ENCODE measurements at regions not wholly inside any gene's neighbourhood (a gene's known extent, or its start where the extent isn't known, plus 50 kb on each side); places are given as distances from the start of the nearest gene placed in this dataset.

DNA sequence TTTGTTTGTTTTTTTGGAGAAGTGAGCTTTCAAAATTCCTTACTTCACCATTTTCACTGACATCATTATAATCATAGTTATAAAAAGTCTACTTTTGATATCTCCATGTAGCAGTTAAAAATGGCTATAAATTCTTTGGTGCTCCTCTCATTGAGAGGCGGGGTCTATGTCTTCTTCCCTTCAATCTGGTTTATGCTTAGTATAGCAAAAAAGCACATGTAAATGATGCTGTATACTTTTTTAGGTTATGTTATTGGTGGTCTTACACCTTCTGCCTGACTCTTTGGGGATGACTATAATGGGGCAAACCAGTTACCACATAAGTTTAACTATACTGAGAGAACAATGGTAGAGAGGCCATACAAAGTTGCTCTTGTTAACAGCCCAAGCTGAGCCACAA is 289.6 kb downstream of the EPM2A start:
- TF ChIP-seq, protein P1, sequence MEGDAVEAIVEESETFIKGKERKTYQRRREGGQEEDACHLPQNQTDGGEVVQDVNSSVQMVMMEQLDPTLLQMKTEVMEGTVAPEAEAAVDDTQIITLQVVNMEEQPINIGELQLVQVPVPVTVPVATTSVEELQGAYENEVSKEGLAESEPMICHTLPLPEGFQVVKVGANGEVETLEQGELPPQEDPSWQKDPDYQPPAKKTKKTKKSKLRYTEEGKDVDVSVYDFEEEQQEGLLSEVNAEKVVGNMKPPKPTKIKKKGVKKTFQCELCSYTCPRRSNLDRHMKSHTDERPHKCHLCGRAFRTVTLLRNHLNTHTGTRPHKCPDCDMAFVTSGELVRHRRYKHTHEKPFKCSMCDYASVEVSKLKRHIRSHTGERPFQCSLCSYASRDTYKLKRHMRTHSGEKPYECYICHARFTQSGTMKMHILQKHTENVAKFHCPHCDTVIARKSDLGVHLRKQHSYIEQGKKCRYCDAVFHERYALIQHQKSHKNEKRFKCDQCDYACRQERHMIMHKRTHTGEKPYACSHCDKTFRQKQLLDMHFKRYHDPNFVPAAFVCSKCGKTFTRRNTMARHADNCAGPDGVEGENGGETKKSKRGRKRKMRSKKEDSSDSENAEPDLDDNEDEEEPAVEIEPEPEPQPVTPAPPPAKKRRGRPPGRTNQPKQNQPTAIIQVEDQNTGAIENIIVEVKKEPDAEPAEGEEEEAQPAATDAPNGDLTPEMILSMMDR (IDR thresholded peaks at IDR 0.05), result no peak
- peaks cover 2% of the 10 kb centered on the region for H3K27me3 Mint-ChIP-seq (ENCODE audit: unreplicated experiment)
- no peaks in the 10 kb centered on the region for H3K4me1 Mint-ChIP-seq (ENCODE audit: unreplicated experiment)
- H3K36me3 Mint-ChIP-seq (ENCODE audit: unreplicated experiment), result peaks cover 2% of the 10 kb centered on the region
- H3K27ac Mint-ChIP-seq (ENCODE audit: unreplicated experiment), result no peak overlapping the region
- H3K9me3 Mint-ChIP-seq (ENCODE audit: unreplicated experiment), result peaks cover 55% of the 10 kb centered on the region
- no peak overlapping the region for H3K4me3 Mint-ChIP-seq (ENCODE audit: unreplicated experiment)
- no peak for DNase-seq (ENCODE audit: extremely low spot score, unreplicated experiment)

DNA sequence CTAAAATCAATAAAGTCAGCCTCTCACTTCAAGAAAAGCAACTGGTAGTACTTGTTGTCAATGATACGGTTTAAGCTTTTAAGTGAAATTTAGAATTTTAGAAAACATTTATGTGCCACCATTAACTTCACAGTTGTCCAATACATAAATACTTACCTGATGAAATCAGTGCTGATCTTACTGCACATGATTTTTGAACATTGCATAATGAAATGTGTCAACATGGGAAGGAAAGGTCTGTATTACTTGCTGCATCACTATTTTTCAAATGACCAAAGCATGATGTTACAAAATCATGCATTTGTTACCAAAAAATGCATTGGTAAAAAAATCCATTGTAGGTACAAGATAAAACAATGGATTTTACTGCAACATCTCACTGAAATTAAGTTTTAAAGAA is 284.3 kb downstream of the EPM2A start:
- Mint-ChIP-seq H3K4me3 (ENCODE audit: unreplicated experiment) (no peak overlapping the region), H3K36me3 (ENCODE audit: unreplicated experiment) (no peaks in the 10 kb centered on the region), H3K9me3 (ENCODE audit: unreplicated experiment) (peaks cover 14% of the 10 kb centered on the region), H3K4me1 (ENCODE audit: unreplicated experiment) (no peaks in the 10 kb centered on the region), H3K27ac (ENCODE audit: unreplicated experiment) (no peak overlapping the region), H3K27me3 (ENCODE audit: unreplicated experiment) (peaks cover 2% of the 10 kb centered on the region)
- TF ChIP-seq, protein P1 (IDR thresholded peaks at IDR 0.05), result no peak
- no peak for DNase-seq (ENCODE audit: extremely low spot score, unreplicated experiment)

DNA sequence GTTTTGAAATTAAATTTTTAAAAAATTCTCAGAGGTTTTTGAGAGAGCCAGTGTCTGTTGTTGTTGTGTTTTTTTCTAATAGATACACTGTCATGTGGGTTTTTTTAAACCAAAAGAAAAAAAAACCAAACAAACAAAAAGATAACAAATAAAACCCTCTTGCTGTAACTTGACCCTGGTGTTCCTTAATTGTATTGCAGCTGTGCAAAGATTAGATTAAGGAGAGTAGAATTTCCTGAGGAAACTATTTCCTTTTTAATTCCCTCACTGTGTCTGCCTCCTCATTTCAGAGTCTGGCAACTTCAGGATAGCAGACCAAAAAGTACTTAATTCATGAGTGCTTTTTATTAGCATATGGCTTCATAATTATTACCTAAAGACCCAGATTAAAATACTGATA is 281.9 kb downstream of the EPM2A start:
- no peak overlapping the region for H3K4me3 Mint-ChIP-seq (ENCODE audit: unreplicated experiment)
- no peaks in the 10 kb centered on the region for H3K36me3 Mint-ChIP-seq (ENCODE audit: unreplicated experiment)
- no peak for DNase-seq (ENCODE audit: extremely low spot score, unreplicated experiment)
- TF ChIP-seq, protein P1 (IDR thresholded peaks at IDR 0.05), result no peak
- H3K27ac Mint-ChIP-seq (ENCODE audit: unreplicated experiment), result no peak overlapping the region
- H3K4me1 Mint-ChIP-seq (ENCODE audit: unreplicated experiment), result no peaks in the 10 kb centered on the region
- H3K27me3 Mint-ChIP-seq (ENCODE audit: unreplicated experiment), result no peaks in the 10 kb centered on the region
- no peaks in the 10 kb centered on the region for H3K9me3 Mint-ChIP-seq (ENCODE audit: unreplicated experiment)

DNA sequence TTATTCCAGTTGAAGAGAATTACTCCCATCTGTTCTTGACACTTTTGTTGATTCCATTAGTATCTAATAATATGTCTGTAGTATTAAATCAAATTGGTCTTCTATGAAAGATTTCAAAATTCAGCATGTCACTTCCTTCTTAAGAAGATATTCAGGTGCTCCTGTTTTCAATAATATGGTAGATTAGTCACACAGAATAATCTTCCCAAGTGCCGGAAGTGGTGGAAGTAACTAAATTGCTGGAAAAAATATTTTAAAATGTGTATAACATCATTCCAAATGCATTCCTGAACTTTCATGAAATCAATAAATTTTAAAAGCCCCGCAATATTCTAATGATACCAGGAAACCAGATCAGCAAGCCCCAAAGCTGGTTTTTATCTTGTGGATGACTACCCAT is 281.3 kb downstream of the EPM2A start:
- DNase-seq (ENCODE audit: extremely low spot score, unreplicated experiment), result no peak
- TF ChIP-seq, protein P1 (IDR thresholded peaks at IDR 0.05), result no peak
- Mint-ChIP-seq H3K36me3 (ENCODE audit: unreplicated experiment) (no peaks in the 10 kb centered on the region), H3K27ac (ENCODE audit: unreplicated experiment) (no peak overlapping the region), H3K4me3 (ENCODE audit: unreplicated experiment) (no peak overlapping the region), H3K9me3 (ENCODE audit: unreplicated experiment) (no peaks in the 10 kb centered on the region), H3K4me1 (ENCODE audit: unreplicated experiment) (no peaks in the 10 kb centered on the region), H3K27me3 (ENCODE audit: unreplicated experiment) (no peaks in the 10 kb centered on the region)

DNA sequence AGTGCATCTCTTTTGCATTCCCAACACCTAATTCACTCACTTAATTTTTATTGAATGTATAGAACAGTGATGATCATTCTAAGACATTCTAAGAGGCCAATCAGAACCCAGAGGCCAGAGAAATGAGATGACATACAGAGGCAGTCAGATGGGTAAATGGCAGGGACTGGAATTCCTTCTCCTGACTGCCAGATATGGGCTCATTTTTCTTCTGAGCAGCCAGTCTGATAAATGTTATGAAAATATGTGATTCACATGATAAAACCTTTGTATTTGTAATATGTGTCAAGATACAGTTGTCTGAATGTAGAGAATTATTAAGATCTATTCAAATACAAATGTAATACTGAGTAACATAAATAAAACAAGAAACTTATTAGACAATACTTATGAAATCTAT is 277.8 kb downstream of the EPM2A start:
- no peak for DNase-seq (ENCODE audit: extremely low spot score, unreplicated experiment)
- H3K36me3 Mint-ChIP-seq (ENCODE audit: unreplicated experiment), result no peaks in the 10 kb centered on the region
- no peak overlapping the region for H3K27ac Mint-ChIP-seq (ENCODE audit: unreplicated experiment)
- H3K4me3 Mint-ChIP-seq (ENCODE audit: unreplicated experiment), result no peak overlapping the region
- TF ChIP-seq, protein P1 (IDR thresholded peaks at IDR 0.05), result no peak
- H3K4me1 Mint-ChIP-seq (ENCODE audit: unreplicated experiment), result no peaks in the 10 kb centered on the region
- H3K27me3 Mint-ChIP-seq (ENCODE audit: unreplicated experiment), result peaks cover 2% of the 10 kb centered on the region
- no peaks in the 10 kb centered on the region for H3K9me3 Mint-ChIP-seq (ENCODE audit: unreplicated experiment)

Measured in osteocyte (in vitro differentiated cells).